Lung (tissue), 11 donors: ENCODE measurements at regions not wholly inside any gene's neighbourhood (a gene's known extent, or its start where the extent isn't known, plus 50 kb on each side); places are given as distances from the start of the nearest gene placed in this dataset.

Experiments
- ATAC-seq: fragments of 200-7000 bp; cut with Tn5 transposase; one replicate; pipeline ENCODE4 v1.9.1; 2020; ENCODE audit warnings: moderate number of reproducible peaks; ENCODE audit not compliant: insufficient read depth, low FRiP score
- DNase-seq, 3 donors: peaks; one replicate each; pipeline ENCODE4 v3.0.0-alpha.2; 2013 to 2017
- H3K27ac ChIP-seq, 2 donors: one replicate each; pipeline ENCODE4 v1.5.1; 2013; ENCODE audit warnings: mild to moderate bottlenecking in 2 of 2, moderate library complexity in 2 of 2, control low read depth in 1 of 2, inconsistent platforms in 1 of 2, low read depth in 1 of 2, low read length in 1 of 2
- H3K27me3 ChIP-seq, 3 donors: one replicate each; pipeline ENCODE4 v1.5.1; 2013; ENCODE audit warnings: low read length in 2 of 3; ENCODE audit not compliant: control insufficient read depth in 3 of 3, insufficient read depth in 3 of 3
- H3K36me3 ChIP-seq, 4 donors: one replicate each; pipeline ENCODE4 v1.5.1; 2013; ENCODE audit warnings: low read length in 4 of 4, mild to moderate bottlenecking in 1 of 4, moderate library complexity in 1 of 4; ENCODE audit not compliant: control insufficient read depth in 4 of 4, insufficient read depth in 4 of 4
- H3K4me1 ChIP-seq, 5 donors: one replicate each; pipeline ENCODE4 v1.5.1; 2013; ENCODE audit warnings: low read length in 5 of 5, mild to moderate bottlenecking in 2 of 5, moderate library complexity in 1 of 5; ENCODE audit not compliant: control insufficient read depth in 5 of 5, insufficient read depth in 5 of 5
- H3K4me3 ChIP-seq: one replicate; pipeline ENCODE4 v1.5.1; 2013; ENCODE audit warnings: mild to moderate bottlenecking, control low read depth, moderate library complexity
- H3K9ac ChIP-seq, 2 donors: one replicate each; pipeline ENCODE4 v1.5.1; 2013; ENCODE audit warnings: low read length in 2 of 2, control low read depth in 1 of 2; ENCODE audit not compliant: insufficient read depth in 1 of 2
- H3K9me3 ChIP-seq, 4 donors: one replicate each; pipeline ENCODE4 v1.5.1; 2013; ENCODE audit warnings: low read length in 3 of 4, mild to moderate bottlenecking in 1 of 4, moderate library complexity in 1 of 4; ENCODE audit not compliant: control insufficient read depth in 4 of 4, insufficient read depth in 3 of 4
- WGBS, 2 donors: extraction: QIAGEN DNeasy Blood & Tissue Kit; methylation state at CpG; one replicate each; pipeline ENCODE4 v1.1.7; 2013; 5-methylcytosine and 5-hydroxymethylcytosine counted together
- TF ChIP-seq, protein P1 (sequence below): IDR thresholded peaks from 2 replicates; pipeline ENCODE4 v1.5.1; 2012; ENCODE audit warnings: mild to moderate bottlenecking; ENCODE audit errors: control extremely low read depth, extremely low read depth
- donor health status: control.
- donor health status: control.
- donor health status: Bipolar disorder and iron deficiency.
- donor health status: healthy.
- donor health status: DM: yes; HTN: yes; CAD: no.

DNA sequence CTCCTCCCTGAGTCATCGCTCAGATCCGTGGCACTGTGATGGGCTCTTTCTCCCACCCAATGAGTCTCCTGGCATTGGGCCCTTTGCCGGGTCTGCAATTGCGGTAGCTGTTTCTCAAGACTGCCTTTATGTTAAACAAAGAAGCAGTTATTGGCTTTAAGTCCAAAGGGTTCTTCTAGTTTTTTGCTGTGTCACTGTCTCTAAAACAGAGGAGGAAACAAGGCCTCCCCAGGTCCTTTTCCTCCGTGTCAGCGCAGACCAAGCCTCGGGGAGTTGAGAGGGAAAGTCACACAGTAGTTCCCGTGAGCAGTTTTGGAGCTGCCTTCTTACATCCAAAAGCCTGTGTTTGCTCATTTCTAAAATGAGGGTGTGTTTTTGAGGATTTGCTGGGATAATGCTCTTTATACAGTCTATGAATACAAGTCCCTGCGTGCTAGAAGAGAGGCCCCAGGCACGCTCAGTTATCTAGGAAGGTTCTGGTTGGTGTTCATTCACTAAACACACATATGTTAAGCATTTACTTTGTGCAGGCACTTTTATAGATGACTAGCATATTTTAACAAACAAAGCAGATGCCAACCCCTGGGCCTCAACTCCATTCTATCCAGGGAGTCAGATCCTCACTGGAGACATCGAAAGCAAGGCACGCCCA lies 126.0 kb upstream of the PZP start:
- DNase-seq: peak; percentile 55 to 79 (median 68)
- Histone ChIP-seq H3K27ac (no peak overlapping the region), H3K9me3 (peaks cover 0 to 6% (median 0%) of the 10 kb centered on the region in 4 donors), H3K27me3 (no peaks in the 10 kb centered on the region), H3K4me3 (no peak overlapping the region), H3K36me3 (peaks cover 0 to 30% (median 8%) of the 10 kb centered on the region in 4 donors), H3K4me1 (peaks cover 0 to 22% (median 7%) of the 10 kb centered on the region in 5 donors), H3K9ac (peak overlapping the region in 1 of 2 donors; percentile 26)
- TF ChIP-seq, protein P1, sequence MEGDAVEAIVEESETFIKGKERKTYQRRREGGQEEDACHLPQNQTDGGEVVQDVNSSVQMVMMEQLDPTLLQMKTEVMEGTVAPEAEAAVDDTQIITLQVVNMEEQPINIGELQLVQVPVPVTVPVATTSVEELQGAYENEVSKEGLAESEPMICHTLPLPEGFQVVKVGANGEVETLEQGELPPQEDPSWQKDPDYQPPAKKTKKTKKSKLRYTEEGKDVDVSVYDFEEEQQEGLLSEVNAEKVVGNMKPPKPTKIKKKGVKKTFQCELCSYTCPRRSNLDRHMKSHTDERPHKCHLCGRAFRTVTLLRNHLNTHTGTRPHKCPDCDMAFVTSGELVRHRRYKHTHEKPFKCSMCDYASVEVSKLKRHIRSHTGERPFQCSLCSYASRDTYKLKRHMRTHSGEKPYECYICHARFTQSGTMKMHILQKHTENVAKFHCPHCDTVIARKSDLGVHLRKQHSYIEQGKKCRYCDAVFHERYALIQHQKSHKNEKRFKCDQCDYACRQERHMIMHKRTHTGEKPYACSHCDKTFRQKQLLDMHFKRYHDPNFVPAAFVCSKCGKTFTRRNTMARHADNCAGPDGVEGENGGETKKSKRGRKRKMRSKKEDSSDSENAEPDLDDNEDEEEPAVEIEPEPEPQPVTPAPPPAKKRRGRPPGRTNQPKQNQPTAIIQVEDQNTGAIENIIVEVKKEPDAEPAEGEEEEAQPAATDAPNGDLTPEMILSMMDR: no peak
- WGBS, 2 donors: 47 to 70% methylated on average over 12 of the region's 12 CpGs
- ATAC-seq: no peak

GRCh38 chr12:9333161-9333560 lies 125.0 kb upstream of the PZP start:
- no peak for DNase-seq
- Histone ChIP-seq H3K27me3 (no peaks in the 10 kb centered on the region), H3K36me3 (peaks cover 0 to 28% (median 9%) of the 10 kb centered on the region in 4 donors), H3K9ac (peak overlapping the region in 1 of 2 donors; percentile 59), H3K4me1 (peaks cover 0 to 22% (median 7%) of the 10 kb centered on the region in 5 donors), H3K9me3 (peaks cover 0 to 6% (median 0%) of the 10 kb centered on the region in 4 donors), H3K4me3 (no peak overlapping the region), H3K27ac (no peak overlapping the region)
- 40 to 71% methylated on average over 4 of the region's 4 CpGs for WGBS, 2 donors
- TF ChIP-seq, protein P1: no peak
- no peak for ATAC-seq

DNA sequence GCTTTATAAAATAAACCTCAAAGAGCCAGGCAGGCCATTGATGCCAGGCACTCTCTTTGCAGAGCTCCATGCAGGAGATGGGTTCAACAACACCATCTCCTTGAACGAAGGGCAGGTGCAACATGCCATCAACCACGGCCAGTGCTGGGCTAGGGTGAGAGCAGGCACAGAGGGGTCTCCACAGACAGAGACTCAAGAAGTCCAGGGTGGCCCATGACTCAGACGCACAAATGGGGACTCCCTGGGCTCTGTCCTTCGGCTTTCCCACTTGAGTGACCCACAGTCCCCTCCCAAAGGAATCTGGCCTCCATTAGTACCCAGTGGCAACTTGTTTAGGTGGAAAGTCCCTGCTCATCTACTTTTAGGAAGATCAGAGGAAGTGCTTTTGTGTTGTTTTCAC lies 124.4 kb upstream of the PZP start:
- WGBS, 2 donors: 75 to 81% methylated on average over 4 of the region's 4 CpGs
- no peak for DNase-seq
- TF ChIP-seq, protein P1: no peak

More for the DNA sequence above, 124.4 kb upstream of the PZP start:
- Histone ChIP-seq H3K27ac (no peak overlapping the region), H3K4me1 (peaks cover 0 to 22% (median 7%) of the 10 kb centered on the region in 5 donors), H3K27me3 (no peaks in the 10 kb centered on the region), H3K9ac (no peak overlapping the region), H3K36me3 (peaks cover 0 to 29% (median 9%) of the 10 kb centered on the region in 4 donors), H3K4me3 (no peak overlapping the region), H3K9me3 (peaks cover 0 to 6% (median 0%) of the 10 kb centered on the region in 4 donors)
- no peak for ATAC-seq
